ENCODE measurements at regions not wholly inside any gene's neighbourhood (a gene's known extent, or its start where the extent isn't known, plus 50 kb on each side); places are given as distances from the start of the nearest gene placed in this dataset.

DNA sequence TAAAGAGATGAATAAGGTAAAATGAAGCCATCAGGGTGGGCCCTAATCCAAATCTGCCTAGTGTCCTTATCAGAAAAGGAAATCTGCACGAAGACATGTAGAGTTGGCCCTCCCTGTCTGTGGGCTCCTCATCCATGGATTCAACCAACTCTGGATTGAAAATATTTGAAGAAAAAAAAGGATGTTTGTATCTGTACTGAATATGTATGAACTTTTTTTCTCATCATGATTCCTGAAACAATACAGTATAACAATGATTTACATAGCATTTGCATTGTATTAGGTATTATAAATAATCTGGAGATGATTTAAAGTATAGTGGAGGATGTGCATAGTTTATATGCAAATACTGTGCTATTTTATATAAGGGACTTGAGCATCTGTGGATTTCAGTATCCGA is 59.0 kb upstream of the SMAD6 start:
- H3K27me3 Mint-ChIP-seq (ENCODE audit: unreplicated experiment): peaks cover 3% of the 10 kb centered on the region
- no peak for TF ChIP-seq CTCF (IDR thresholded peaks at IDR 0.05; ENCODE audit: unreplicated experiment)
- no peak overlapping the region for H3K4me3 Mint-ChIP-seq (ENCODE audit: unreplicated experiment)

GRCh38 chr15:66644000-66644787 is 57.8 kb upstream of the SMAD6 start:
- Mint-ChIP-seq H3K27ac (ENCODE audit: unreplicated experiment) (peak overlapping the region; percentile 95), H3K4me3 (ENCODE audit: unreplicated experiment) (no peak overlapping the region), H3K27me3 (ENCODE audit: unreplicated experiment) (peaks cover 3% of the 10 kb centered on the region), H3K4me1 (ENCODE audit: unreplicated experiment) (peaks cover 41% of the 10 kb centered on the region), H3K36me3 (ENCODE audit: low read depth, unreplicated experiment) (no peaks in the 10 kb centered on the region), H3K9me3 (ENCODE audit: unreplicated experiment) (no peaks in the 10 kb centered on the region)
- DNase-seq (ENCODE audit: low spot score): no peak
- no peak for TF ChIP-seq CTCF (IDR thresholded peaks at IDR 0.05; ENCODE audit: unreplicated experiment)

More for the DNA sequence above, 59.0 kb upstream of the SMAD6 start:
- peaks cover 35% of the 10 kb centered on the region for H3K4me1 Mint-ChIP-seq (ENCODE audit: unreplicated experiment)
- no peak for DNase-seq (ENCODE audit: low spot score)
- H3K27ac Mint-ChIP-seq (ENCODE audit: unreplicated experiment): no peak overlapping the region
- no peaks in the 10 kb centered on the region for H3K9me3 Mint-ChIP-seq (ENCODE audit: unreplicated experiment)
- no peaks in the 10 kb centered on the region for H3K36me3 Mint-ChIP-seq (ENCODE audit: low read depth, unreplicated experiment)

DNA sequence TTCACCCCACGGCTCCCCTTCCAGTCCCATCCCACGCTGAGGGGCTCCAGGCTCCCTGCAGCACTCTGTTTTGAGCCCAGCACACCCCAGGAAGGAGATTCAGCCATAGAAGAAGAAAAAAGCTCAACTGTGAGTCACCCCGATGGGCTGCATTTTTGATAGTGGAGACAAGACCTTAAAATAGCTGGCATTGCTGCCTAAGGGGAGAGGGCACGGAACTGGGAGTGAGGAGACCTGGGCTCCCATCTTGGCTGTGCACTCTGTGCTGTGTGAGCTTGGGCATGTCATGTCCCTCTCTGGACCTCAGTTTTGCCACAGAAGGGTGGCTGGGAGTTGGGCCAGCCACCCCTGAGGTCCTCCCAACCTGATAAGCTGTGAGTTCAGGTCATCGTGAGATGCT is 57.2 kb upstream of the SMAD6 start:
- Mint-ChIP-seq H3K9me3 (ENCODE audit: unreplicated experiment) (no peaks in the 10 kb centered on the region), H3K27me3 (ENCODE audit: unreplicated experiment) (peaks cover 3% of the 10 kb centered on the region), H3K27ac (ENCODE audit: unreplicated experiment) (peak overlapping the region; percentile 95), H3K4me3 (ENCODE audit: unreplicated experiment) (no peak overlapping the region), H3K4me1 (ENCODE audit: unreplicated experiment) (peaks cover 41% of the 10 kb centered on the region), H3K36me3 (ENCODE audit: low read depth, unreplicated experiment) (no peaks in the 10 kb centered on the region)
- no peak for TF ChIP-seq CTCF (IDR thresholded peaks at IDR 0.05; ENCODE audit: unreplicated experiment)
- DNase-seq (ENCODE audit: low spot score): no peak

- Mint-ChIP-seq H3K36me3 (ENCODE audit: low read depth, unreplicated experiment) (no peaks in the 10 kb centered on the region), H3K9me3 (ENCODE audit: unreplicated experiment) (no peaks in the 10 kb centered on the region), H3K4me3 (ENCODE audit: unreplicated experiment) (no peak overlapping the region), H3K4me1 (ENCODE audit: unreplicated experiment) (peaks cover 41% of the 10 kb centered on the region), H3K27me3 (ENCODE audit: unreplicated experiment) (peaks cover 3% of the 10 kb centered on the region), H3K27ac (ENCODE audit: unreplicated experiment) (no peak overlapping the region)
- TF ChIP-seq CTCF (IDR thresholded peaks at IDR 0.05; ENCODE audit: unreplicated experiment): no peak
- DNase-seq (ENCODE audit: low spot score): no peak
These were observed 55.7 kb upstream of the SMAD6 start for GRCh38 chr15:66646308-66646707.

GRCh38 chr15:66646799-66647198 is 55.2 kb upstream of the SMAD6 start:
- H3K4me1 Mint-ChIP-seq (ENCODE audit: unreplicated experiment): peaks cover 41% of the 10 kb centered on the region
- no peak overlapping the region for H3K4me3 Mint-ChIP-seq (ENCODE audit: unreplicated experiment)
- TF ChIP-seq CTCF (IDR thresholded peaks at IDR 0.05; ENCODE audit: unreplicated experiment): no peak
- no peak overlapping the region for H3K27ac Mint-ChIP-seq (ENCODE audit: unreplicated experiment)
- H3K36me3 Mint-ChIP-seq (ENCODE audit: low read depth, unreplicated experiment): no peaks in the 10 kb centered on the region
- H3K9me3 Mint-ChIP-seq (ENCODE audit: unreplicated experiment): no peaks in the 10 kb centered on the region
- DNase-seq (ENCODE audit: low spot score): no peak
- peaks cover 3% of the 10 kb centered on the region for H3K27me3 Mint-ChIP-seq (ENCODE audit: unreplicated experiment)
